IMR-90 (cell line): ENCODE measurements at regions not wholly inside any gene's neighbourhood (a gene's known extent, or its start where the extent isn't known, plus 50 kb on each side); places are given as distances from the start of the nearest gene placed in this dataset.

Experiments used
- ATAC-seq: fragments of 200-7000 bp; cut with Tn5 transposase; 2 replicates; pipeline ENCODE4 v1.9.1; 2020; ENCODE audit warnings: low read depth, mild to moderate bottlenecking, moderate library complexity
- BruUV-seq: library from RNA; stranded (reverse); fragments of 400-500 nt; replicated peaks from 2 replicates; lab custom pipeline; 2021; lab: Mats Ljungman, UMichigan
- CTCF ChIA-PET: fragments of 300-600 bp; formaldehyde crosslinking; extraction: SDS; loops from one replicate; lab custom pipeline; 2021; ENCODE audit warnings: antibody characterized with exemption; lab: Yijun Ruan, JAX
- POLR2A ChIA-PET: fragments of 300-600 bp; sonication (Branson Sonifier 250); formaldehyde crosslinking; loops from one replicate; lab custom pipeline; 2022; ENCODE audit warnings: antibody characterized with exemption; ENCODE audit not compliant: unreplicated experiment; lab: Charles Lee
- DNase-seq: peaks from one replicate; pipeline ENCODE4 v3.0.0; 2013
- H2AFZ ChIP-seq: replicated peaks from 2 replicates; pipeline ENCODE3; 2013; ENCODE audit warnings: low read length, mild to moderate bottlenecking; ENCODE audit not compliant: poor library complexity
- H2AK5ac ChIP-seq: 2 replicates; pipeline ENCODE4 v1.6.1; 2013; ENCODE audit warnings: low read depth, low read length, inconsistent platforms
- H2AK9ac ChIP-seq: replicated peaks from 2 replicates; pipeline ENCODE3; 2013; ENCODE audit warnings: mild to moderate bottlenecking, low read depth, low read length, moderate library complexity; ENCODE audit not compliant: poor library complexity
- H2BK120ac ChIP-seq: 2 replicates; pipeline ENCODE4 v1.6.1; 2013; ENCODE audit warnings: low read depth, low read length, inconsistent platforms
- H2BK15ac ChIP-seq: 3 replicates; pipeline ENCODE4 v1.6.1; 2013; ENCODE audit warnings: low read depth, low read length, inconsistent platforms
- H2BK20ac ChIP-seq: 2 replicates; pipeline ENCODE4 v1.6.1; 2013; ENCODE audit warnings: low read depth, mild to moderate bottlenecking, inconsistent platforms, low read length, moderate library complexity
- H2BK5ac ChIP-seq: 2 replicates; pipeline ENCODE4 v1.6.1; 2013; ENCODE audit warnings: mild to moderate bottlenecking, low read depth, low read length, inconsistent platforms; ENCODE audit not compliant: poor library complexity, severe bottlenecking
- H3K14ac ChIP-seq: replicated peaks from 2 replicates; pipeline ENCODE4 v1.6.1; 2013; ENCODE audit warnings: low read depth, low read length, inconsistent platforms
- H3K18ac ChIP-seq: 2 replicates; pipeline ENCODE4 v1.6.1; 2013; ENCODE audit warnings: low read depth, low read length, control low read depth
- H3K23ac ChIP-seq: 2 replicates; pipeline ENCODE4 v1.6.1; 2013; ENCODE audit warnings: low read depth, low read length, inconsistent platforms
- H3K27ac ChIP-seq: 2 replicates; pipeline ENCODE4 v1.5.1; 2013; ENCODE audit warnings: mild to moderate bottlenecking, control low read depth, low read length; ENCODE audit not compliant: insufficient read depth
- H3K27me3 ChIP-seq: 2 replicates; pipeline ENCODE4 v1.6.1; 2013; ENCODE audit warnings: low read length; ENCODE audit not compliant: control insufficient read depth, insufficient read depth
- H3K36me3 ChIP-seq: 2 replicates; pipeline ENCODE4 v1.6.1; 2013; ENCODE audit warnings: low read length, mixed read lengths; ENCODE audit not compliant: control insufficient read depth, insufficient read depth
- H3K4ac ChIP-seq: 2 replicates; pipeline ENCODE4 v1.6.1; 2013; ENCODE audit warnings: low read depth, low read length, inconsistent platforms
- H3K4me1 ChIP-seq: 2 replicates; pipeline ENCODE4 v1.6.1; 2013; ENCODE audit warnings: low read length, mixed read lengths; ENCODE audit not compliant: control insufficient read depth, insufficient read depth
- H3K4me2 ChIP-seq: 2 replicates; pipeline ENCODE4 v1.6.1; 2013; ENCODE audit warnings: low read depth, mild to moderate bottlenecking, control low read depth, low read length, moderate library complexity
- H3K4me3 ChIP-seq: 2 replicates; pipeline ENCODE4 v1.5.1; 2013; ENCODE audit warnings: low read depth, mild to moderate bottlenecking, control low read depth, low read length, moderate library complexity; ENCODE audit not compliant: insufficient read depth
- H3K56ac ChIP-seq: 2 replicates; pipeline ENCODE4 v1.6.1; 2013; ENCODE audit warnings: low read length, inconsistent platforms; ENCODE audit not compliant: insufficient read depth; ENCODE audit errors: extremely low read depth
- H3K79me1 ChIP-seq, 2 experiments: 2 replicates each; pipeline ENCODE4 v1.6.1; 2013; ENCODE audit warnings: low read length in 2 of 2, inconsistent platforms in 1 of 2, low read depth in 1 of 2
- H3K9ac ChIP-seq: 2 replicates; pipeline ENCODE4 v1.6.1; 2013; ENCODE audit warnings: low read depth, low read length, control low read depth
- H3K9me1 ChIP-seq: 2 replicates; pipeline ENCODE4 v1.6.1; 2013; ENCODE audit warnings: low read length, inconsistent platforms; ENCODE audit not compliant: insufficient read depth
- H3K9me3 ChIP-seq: 2 replicates; pipeline ENCODE4 v1.6.1; 2013; ENCODE audit warnings: low read length; ENCODE audit not compliant: control insufficient read depth, insufficient read depth
- H4K20me1 ChIP-seq: 2 replicates; pipeline ENCODE4 v1.6.1; 2013; ENCODE audit warnings: low read length, inconsistent platforms; ENCODE audit not compliant: insufficient read depth
- H4K5ac ChIP-seq: 2 replicates; pipeline ENCODE4 v1.6.1; 2013; ENCODE audit warnings: mild to moderate bottlenecking, low read depth, low read length, control low read depth
- H4K8ac ChIP-seq, 2 experiments: 2 replicates each; pipeline ENCODE4 v1.6.1; 2013; ENCODE audit warnings: low read depth in 2 of 2, low read length in 2 of 2, control low read depth in 1 of 2, inconsistent platforms in 1 of 2
- H4K91ac ChIP-seq: 2 replicates; pipeline ENCODE4 v1.6.1; 2013; ENCODE audit warnings: low read depth, low read length, inconsistent platforms; ENCODE audit not compliant: insufficient read depth
- BHLHE40 ChIP-seq: fragments of 150-350 bp; IDR thresholded peaks from 2 replicates; pipeline ENCODE4 v1.6.1; 2016; ENCODE audit warnings: mild to moderate bottlenecking, low read depth, low read length
- CEBPB ChIP-seq: IDR thresholded peaks from 2 replicates; pipeline ENCODE4 v1.6.1; 2012; ENCODE audit warnings: low read depth, low read length, improper control_type of control experiment
- ELK1 ChIP-seq: fragments of 150-350 bp; IDR thresholded peaks from 2 replicates; pipeline ENCODE4 v1.6.1; 2016; ENCODE audit warnings: low read depth, mild to moderate bottlenecking, low read length, moderate library complexity, borderline replicate concordance
- FOS ChIP-seq: fragments of 150-350 bp; IDR thresholded peaks from 2 replicates; pipeline ENCODE4 v1.6.1; 2016; ENCODE audit warnings: low read depth, low read length
- MAZ ChIP-seq: IDR thresholded peaks from 2 replicates; pipeline ENCODE4 v1.6.1; 2012; ENCODE audit warnings: low read depth, mild to moderate bottlenecking, low read length, improper control_type of control experiment, moderate library complexity, borderline replicate concordance
- MXI1 ChIP-seq: IDR thresholded peaks from 2 replicates; pipeline ENCODE4 v1.6.1; 2012; ENCODE audit warnings: low read depth, mild to moderate bottlenecking, low read length, moderate library complexity, borderline replicate concordance
- POLR2A ChIP-seq: IDR thresholded peaks from 2 replicates; pipeline ENCODE4 v1.6.1; 2012; ENCODE audit warnings: mild to moderate bottlenecking, low read depth, low read length
- RCOR1 ChIP-seq: IDR thresholded peaks from 2 replicates; pipeline ENCODE4 v1.6.1; 2012; ENCODE audit warnings: mild to moderate bottlenecking, low read length, improper control_type of control experiment; ENCODE audit not compliant: insufficient replicate concordance
- USF2 ChIP-seq: fragments of 150-350 bp; IDR thresholded peaks from 2 replicates; pipeline ENCODE4 v1.6.1; 2017; ENCODE audit warnings: mild to moderate bottlenecking, antibody characterized with exemption, low read length, low read depth
- WGBS, 2 experiments: methylation state at CpG; one replicate each; pipeline versions ENCODE4 v1.1.5 to v1.1.7; 2013; ENCODE audit warnings: missing lambda C conversion rate in 2 of 2; ENCODE audit not compliant: insufficient read length in 1 of 2; ENCODE audit errors: extremely low coverage in 2 of 2; 5-methylcytosine and 5-hydroxymethylcytosine counted together
- dilution Hi-C: fragments of 300-500 bp; cut with HindIII; formaldehyde crosslinking; loops from one replicate; pipeline ENCODE4 v1.14.3; 2018; ENCODE audit warnings: low sequenced_read_pairs; ENCODE audit not compliant: unreplicated experiment
- in situ Hi-C: fragments of 300-500 bp; cut with MboI; formaldehyde crosslinking; loops from 3 replicates; pipeline ENCODE4 v1.14.3; 2019; ENCODE audit warnings: low sequenced_read_pairs, inconsistent platforms, mixed read lengths
- intact Hi-C: fragments of 100-400 bp; cut with micrococcal nuclease; formaldehyde crosslinking; loops from 2 replicates; pipeline ENCODE4 v1.10.0; 2022

- in situ Hi-C loops, result no loop called here
These were observed 57.8 kb upstream of the GPD1L start for GRCh38 chr3:32048487-32049182.

More at GRCh38 chr3:32048487-32049182, 57.8 kb upstream of the GPD1L start:
- ChIA-PET POLR2A (no interaction called here), CTCF (no interaction called here)
- no peak overlapping the region for H2AK5ac ChIP-seq
- DNase-seq (no peak), ATAC-seq (no peak)
- H3K9ac ChIP-seq, result no peak overlapping the region
- TF ChIP-seq CEBPB (no peak), BHLHE40 (no peak), USF2 (no peak), ELK1 (no peak), RCOR1 (no peak), MAZ (no peak), POLR2A (no peak), FOS (no peak), MXI1 (no peak)
- no peaks in the 10 kb centered on the region for H4K20me1 ChIP-seq
- no peak overlapping the region for H2BK20ac ChIP-seq
- no peak overlapping the region for H3K27ac ChIP-seq
- no peak overlapping the region for H3K23ac ChIP-seq
- H3K4me3 ChIP-seq, result no peak overlapping the region
- H2AK9ac ChIP-seq, result no peak overlapping the region
- no peaks in the 10 kb centered on the region for H3K36me3 ChIP-seq
- H3K79me1 ChIP-seq, result no peaks in the 10 kb centered on the region
- no peak overlapping the region for H2BK15ac ChIP-seq
- no peaks in the 10 kb centered on the region for H3K9me1 ChIP-seq
- H3K4me1 ChIP-seq, result no peaks in the 10 kb centered on the region
- H3K27me3 ChIP-seq, result 0 out of 2 replicates have a peak, but pooled peaks cover 2% of the 10 kb centered on the region
- H3K9me3 ChIP-seq, result no peaks in the 10 kb centered on the region
- no peak overlapping the region for H3K4ac ChIP-seq
- H2BK5ac ChIP-seq, result no peak overlapping the region
- dilution Hi-C loops, result no loop called here
- H2BK120ac ChIP-seq, result no peak overlapping the region
- no peak overlapping the region for H4K5ac ChIP-seq
- H3K56ac ChIP-seq, result no peak overlapping the region
- 93% methylated on average over 3 of the region's 4 CpGs; no CpG with 5 or more reads in 1 of the 2 experiments for WGBS, 2 experiments
- BruUV-seq, result no TSS peak
- H3K14ac ChIP-seq, result no peak overlapping the region
- H3K18ac ChIP-seq, result no peak overlapping the region
- no peak overlapping the region for H2AFZ ChIP-seq
- H4K91ac ChIP-seq, result no peak overlapping the region
- H3K4me2 ChIP-seq, result no peak overlapping the region
- intact Hi-C loops, result no loop called here
- H4K8ac ChIP-seq, result no peak overlapping the region
